Osteoblast (primary cell): ENCODE measurements at regions not wholly inside any gene's neighbourhood (a gene's known extent, or its start where the extent isn't known, plus 50 kb on each side); places are given as distances from the start of the nearest gene placed in this dataset.
"Not testable (repeated sequence)": the region's sequence is repeated elsewhere in the genome, so short reads cannot be mapped to it uniquely, and the experiment has no call there.

ENCODE experiments used
- DNase-seq: peaks from one replicate; pipeline ENCODE4 v3.0.0; 2011; ENCODE audit warnings: low spot score, mixed read lengths; ENCODE audit not compliant: insufficient read length; ENCODE audit errors: missing footprints
- H2AFZ ChIP-seq: 2 replicates; pipeline ENCODE4 v1.6.0; 2011; ENCODE audit warnings: mild to moderate bottlenecking, low read length
- H3K27ac ChIP-seq: 2 replicates; pipeline ENCODE4 v1.5.1; 2011; ENCODE audit warnings: mild to moderate bottlenecking, low read depth, low read length, moderate library complexity
- H3K27me3 ChIP-seq: 2 replicates; pipeline ENCODE4 v1.6.0; 2012; ENCODE audit warnings: mild to moderate bottlenecking, control low read depth, inconsistent platforms, low read length, moderate library complexity; ENCODE audit not compliant: insufficient read depth
- H3K36me3 ChIP-seq: 2 replicates; pipeline ENCODE4 v1.5.1; 2011; ENCODE audit warnings: mild to moderate bottlenecking, low read length, control low read depth, moderate library complexity; ENCODE audit not compliant: insufficient read depth
- H3K4me1 ChIP-seq: 2 replicates; pipeline ENCODE4 v1.5.1; 2011; ENCODE audit warnings: mild to moderate bottlenecking, low read length, control low read depth, moderate library complexity; ENCODE audit not compliant: insufficient read depth
- H3K4me2 ChIP-seq: 2 replicates; pipeline ENCODE4 v1.6.0; 2011; ENCODE audit warnings: mild to moderate bottlenecking, low read length; ENCODE audit not compliant: insufficient read depth
- H3K4me3 ChIP-seq: fragments of 200-600 bp; sonication (generic); 3 replicates; pipeline ENCODE4 v1.5.1; 2012; ENCODE audit warnings: mild to moderate bottlenecking, low read length, inconsistent platforms; ENCODE audit not compliant: insufficient read depth
- H3K79me2 ChIP-seq: 2 replicates; pipeline ENCODE4 v1.6.0; 2012; ENCODE audit warnings: mild to moderate bottlenecking, low read length, control low read depth, inconsistent platforms; ENCODE audit not compliant: insufficient read depth
- H3K9me3 ChIP-seq: 2 replicates; pipeline ENCODE4 v1.5.1; 2011; ENCODE audit warnings: low read depth, low read length, control low read depth
- H4K20me1 ChIP-seq: 2 replicates; pipeline ENCODE4 v1.6.0; 2012; ENCODE audit warnings: mild to moderate bottlenecking, low read length, control low read depth; ENCODE audit not compliant: insufficient read depth
- TF ChIP-seq, protein P1 (sequence below): IDR thresholded peaks from 2 replicates; pipeline ENCODE4 v1.5.1; 2011; ENCODE audit warnings: mild to moderate bottlenecking, low read depth, low read length, moderate library complexity; ENCODE audit errors: extremely low read depth

GRCh38 chr20:51926670-51927305 lies 124.5 kb upstream of the SALL4 start:
- H3K27me3 ChIP-seq, result no peaks in the 10 kb centered on the region

DNA sequence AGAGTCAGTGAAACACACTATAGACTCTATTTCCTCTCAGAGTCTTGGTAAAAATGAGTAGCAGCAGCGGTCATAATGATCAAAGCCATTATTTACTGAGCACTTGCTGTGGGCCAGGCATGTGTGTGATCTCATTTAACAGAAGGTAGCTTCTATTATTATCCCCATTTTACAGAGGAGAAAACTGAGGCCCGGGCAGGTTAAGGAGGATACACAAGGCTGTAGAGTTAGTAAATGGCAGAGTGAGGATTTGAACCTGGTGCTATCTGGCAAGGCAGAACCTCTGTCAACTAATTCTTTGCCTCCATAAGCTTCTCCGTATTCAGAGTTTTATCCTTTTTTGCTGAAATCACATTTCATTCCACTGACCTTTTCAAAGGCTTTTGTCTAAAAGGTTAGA lies 122.2 kb upstream of the SALL4 start:
- DNase-seq, result no peak
- no peak overlapping the region for H3K4me3 ChIP-seq
- H3K9me3 ChIP-seq, result no peaks in the 10 kb centered on the region
- TF ChIP-seq, protein P1, sequence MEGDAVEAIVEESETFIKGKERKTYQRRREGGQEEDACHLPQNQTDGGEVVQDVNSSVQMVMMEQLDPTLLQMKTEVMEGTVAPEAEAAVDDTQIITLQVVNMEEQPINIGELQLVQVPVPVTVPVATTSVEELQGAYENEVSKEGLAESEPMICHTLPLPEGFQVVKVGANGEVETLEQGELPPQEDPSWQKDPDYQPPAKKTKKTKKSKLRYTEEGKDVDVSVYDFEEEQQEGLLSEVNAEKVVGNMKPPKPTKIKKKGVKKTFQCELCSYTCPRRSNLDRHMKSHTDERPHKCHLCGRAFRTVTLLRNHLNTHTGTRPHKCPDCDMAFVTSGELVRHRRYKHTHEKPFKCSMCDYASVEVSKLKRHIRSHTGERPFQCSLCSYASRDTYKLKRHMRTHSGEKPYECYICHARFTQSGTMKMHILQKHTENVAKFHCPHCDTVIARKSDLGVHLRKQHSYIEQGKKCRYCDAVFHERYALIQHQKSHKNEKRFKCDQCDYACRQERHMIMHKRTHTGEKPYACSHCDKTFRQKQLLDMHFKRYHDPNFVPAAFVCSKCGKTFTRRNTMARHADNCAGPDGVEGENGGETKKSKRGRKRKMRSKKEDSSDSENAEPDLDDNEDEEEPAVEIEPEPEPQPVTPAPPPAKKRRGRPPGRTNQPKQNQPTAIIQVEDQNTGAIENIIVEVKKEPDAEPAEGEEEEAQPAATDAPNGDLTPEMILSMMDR, result no peak
- H3K79me2 ChIP-seq, result no peaks in the 10 kb centered on the region
- no peak overlapping the region for H3K27ac ChIP-seq
- no peaks in the 10 kb centered on the region for H3K36me3 ChIP-seq
- no peaks in the 10 kb centered on the region for H3K27me3 ChIP-seq
- no peak overlapping the region for H2AFZ ChIP-seq
- H3K4me1 ChIP-seq, result no peaks in the 10 kb centered on the region
- no peak overlapping the region for H3K4me2 ChIP-seq
- no peaks in the 10 kb centered on the region for H4K20me1 ChIP-seq

More at GRCh38 chr20:51926670-51927305, 124.5 kb upstream of the SALL4 start:
- Histone ChIP-seq H3K4me2 (no peak overlapping the region), H3K79me2 (no peaks in the 10 kb centered on the region), H3K4me1 (peaks cover 11% of the 10 kb centered on the region), H3K36me3 (no peaks in the 10 kb centered on the region), H2AFZ (no peak overlapping the region), H3K4me3 (no peak overlapping the region), H4K20me1 (no peaks in the 10 kb centered on the region), H3K27ac (no peak overlapping the region), H3K9me3 (no peaks in the 10 kb centered on the region)
- TF ChIP-seq, protein P1, result no peak
- DNase-seq, result no peak

- Histone ChIP-seq H3K27me3 (no peaks in the 10 kb centered on the region), H4K20me1 (no peaks in the 10 kb centered on the region), H3K4me1 (no peaks in the 10 kb centered on the region), H3K9me3 (no peaks in the 10 kb centered on the region), H3K4me3 (no peak overlapping the region), H3K79me2 (no peaks in the 10 kb centered on the region), H2AFZ (no peak overlapping the region), H3K4me2 (no peak overlapping the region), H3K36me3 (no peaks in the 10 kb centered on the region), H3K27ac (no peak overlapping the region)
- peak; percentile 73 for DNase-seq
- TF ChIP-seq, protein P1, result no peak
These were observed 121.3 kb upstream of the SALL4 start for GRCh38 chr20:51923633-51924032.

GRCh38 chr20:51922812-51923211 lies 120.5 kb upstream of the SALL4 start:
- not testable (repeated sequence) for H3K9me3 ChIP-seq, H4K20me1 ChIP-seq, H3K79me2 ChIP-seq, H2AFZ ChIP-seq, H3K27me3 ChIP-seq, H3K36me3 ChIP-seq, H3K4me3 ChIP-seq, H3K4me1 ChIP-seq, H3K27ac ChIP-seq, DNase-seq, H3K4me2 ChIP-seq
